Effector CD4-positive, alpha-beta T cell (primary cell): ENCODE measurements at regions not wholly inside any gene's neighbourhood (a gene's known extent, or its start where the extent isn't known, plus 50 kb on each side); places are given as distances from the start of the nearest gene placed in this dataset.

Source experiments
- DNase-seq: peaks from one replicate; pipeline ENCODE4 v3.0.0-alpha.2; 2020

DNA sequence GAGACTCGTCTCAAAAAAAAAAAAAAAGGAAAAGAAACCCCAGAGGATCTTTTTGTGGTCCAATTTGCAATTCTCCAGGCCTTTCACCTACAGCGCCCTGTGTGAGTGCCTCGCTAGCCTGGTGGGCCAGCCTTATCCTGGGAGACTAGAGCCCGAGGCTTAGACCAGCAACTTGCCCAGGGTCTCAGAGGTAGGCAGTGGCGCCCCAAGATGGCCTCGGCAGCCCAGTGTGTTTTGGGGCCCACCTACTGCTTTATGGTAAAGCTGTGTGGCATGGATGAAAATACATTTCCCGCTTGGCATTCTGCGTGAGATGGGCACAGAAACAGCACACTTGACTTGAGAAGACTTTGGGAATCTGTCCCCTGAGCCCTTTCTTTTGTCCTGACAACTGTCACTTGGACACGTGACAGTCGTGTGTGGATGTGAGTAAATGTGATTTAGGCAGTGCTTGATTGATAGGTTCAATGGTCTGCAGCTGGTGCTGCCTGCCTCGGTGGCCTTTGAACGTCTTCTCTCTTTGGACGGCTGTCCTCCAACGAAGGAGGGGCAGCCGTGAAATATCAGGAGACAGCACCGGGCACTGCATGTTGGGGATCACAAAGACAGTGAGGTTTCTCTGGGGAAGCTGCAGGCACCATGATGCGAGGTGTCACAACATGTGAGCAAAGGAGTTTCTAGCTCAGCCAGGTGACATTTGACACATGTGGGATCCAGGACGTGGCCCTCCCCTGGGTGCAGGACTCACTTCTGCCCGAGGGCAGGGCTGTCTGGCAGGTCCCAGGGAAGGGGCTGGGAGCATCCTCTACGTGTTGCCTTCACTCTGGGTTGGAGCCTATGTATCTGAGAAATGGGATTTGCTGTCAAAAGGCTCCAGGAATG is 209.5 kb upstream of the TWIST2 start:
- no peak for DNase-seq

DNA sequence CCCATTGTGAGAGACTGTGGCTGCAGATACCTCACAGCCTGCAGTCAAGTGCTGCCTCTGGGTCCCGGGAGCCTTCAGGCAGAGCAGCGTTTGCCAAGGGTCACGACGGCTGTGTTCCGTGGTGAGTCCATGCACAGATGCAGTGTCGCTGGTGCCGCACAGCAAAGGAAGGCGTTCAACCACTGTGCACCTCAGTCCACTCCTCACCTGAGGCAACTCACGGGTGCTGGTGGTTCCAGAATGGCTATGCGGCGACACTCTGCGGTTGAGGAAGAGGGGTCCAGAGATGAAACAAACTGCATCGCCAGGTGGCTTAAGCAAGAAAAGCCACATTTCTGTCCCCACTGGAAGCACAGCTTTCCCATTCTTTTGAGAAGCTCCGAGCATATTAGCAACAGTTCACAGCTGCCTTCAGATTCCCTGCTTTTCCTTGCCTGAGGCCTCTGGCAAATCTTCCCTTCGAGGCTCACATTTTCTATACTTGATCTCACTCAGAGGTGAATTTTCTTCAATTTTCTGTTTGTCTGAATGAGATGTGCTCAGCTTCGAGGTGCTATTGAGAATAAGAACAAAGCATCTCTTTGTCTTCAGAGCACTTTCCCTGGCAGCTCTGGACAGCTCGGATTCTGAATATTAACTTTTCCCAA is 208.8 kb upstream of the TWIST2 start:
- no peak for DNase-seq

DNA sequence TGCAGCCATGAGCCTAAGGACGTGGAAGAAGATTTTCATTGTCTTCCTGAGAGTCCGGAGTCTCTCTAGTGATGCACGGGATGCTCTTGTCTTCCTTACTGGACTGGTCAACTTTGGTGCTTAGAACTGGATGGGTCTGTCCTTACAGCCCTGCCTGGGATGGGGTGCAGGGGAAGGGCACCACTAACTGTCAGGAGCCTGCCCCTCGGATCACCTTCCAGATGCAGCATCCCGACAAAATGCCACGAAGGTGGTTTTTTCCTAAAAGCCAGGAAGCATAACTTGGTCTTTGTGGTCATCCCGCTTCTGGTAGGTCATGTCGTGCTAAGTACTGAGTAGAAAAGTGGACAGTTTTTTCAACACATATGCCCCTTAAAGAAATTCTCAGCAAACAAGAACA is 207.4 kb upstream of the TWIST2 start:
- DNase-seq: no peak

DNA sequence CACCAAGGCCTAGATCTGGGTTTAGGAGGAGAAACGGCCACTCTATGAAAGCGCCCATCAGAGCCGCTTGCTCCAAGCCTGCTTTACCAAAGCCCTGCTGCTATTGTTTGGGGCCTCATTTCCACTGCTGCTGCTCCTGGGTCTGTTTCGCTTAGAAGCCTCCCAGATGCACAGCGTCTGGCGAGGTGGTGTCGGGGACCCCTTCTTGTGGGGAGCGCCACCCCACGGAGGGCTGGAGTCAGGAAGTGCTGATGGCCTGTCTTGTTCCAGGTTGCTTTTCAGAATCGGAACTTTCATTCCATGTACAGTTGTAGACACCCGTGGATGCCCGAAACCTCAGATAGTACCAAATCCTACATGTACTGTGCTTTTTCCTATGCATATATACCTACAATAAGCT is 204.9 kb upstream of the TWIST2 start:
- DNase-seq: no peak

DNA sequence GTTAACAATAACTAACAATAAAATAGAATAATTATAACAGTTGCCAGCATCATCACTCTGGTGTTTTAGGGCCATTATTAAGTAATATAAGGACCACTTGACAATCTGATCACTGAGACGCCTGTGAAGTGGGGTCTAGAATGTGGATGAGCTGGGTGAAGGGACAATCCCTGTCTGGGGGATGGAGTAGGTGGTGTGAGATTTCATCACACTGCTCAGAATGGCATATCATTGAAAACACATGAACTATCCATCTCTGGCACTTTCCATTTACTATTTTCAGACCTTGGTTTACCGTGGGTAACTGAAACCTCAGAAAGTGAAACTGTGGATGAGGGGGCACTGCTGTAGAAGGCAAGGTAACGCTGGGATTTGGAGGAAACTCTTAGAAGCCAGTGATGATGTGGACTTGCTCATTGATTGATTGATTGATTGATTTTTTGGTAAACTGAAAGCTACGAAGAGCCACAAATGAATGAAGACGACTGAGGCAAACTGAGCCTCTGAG is 204.4 kb upstream of the TWIST2 start:
- DNase-seq: no peak

DNA sequence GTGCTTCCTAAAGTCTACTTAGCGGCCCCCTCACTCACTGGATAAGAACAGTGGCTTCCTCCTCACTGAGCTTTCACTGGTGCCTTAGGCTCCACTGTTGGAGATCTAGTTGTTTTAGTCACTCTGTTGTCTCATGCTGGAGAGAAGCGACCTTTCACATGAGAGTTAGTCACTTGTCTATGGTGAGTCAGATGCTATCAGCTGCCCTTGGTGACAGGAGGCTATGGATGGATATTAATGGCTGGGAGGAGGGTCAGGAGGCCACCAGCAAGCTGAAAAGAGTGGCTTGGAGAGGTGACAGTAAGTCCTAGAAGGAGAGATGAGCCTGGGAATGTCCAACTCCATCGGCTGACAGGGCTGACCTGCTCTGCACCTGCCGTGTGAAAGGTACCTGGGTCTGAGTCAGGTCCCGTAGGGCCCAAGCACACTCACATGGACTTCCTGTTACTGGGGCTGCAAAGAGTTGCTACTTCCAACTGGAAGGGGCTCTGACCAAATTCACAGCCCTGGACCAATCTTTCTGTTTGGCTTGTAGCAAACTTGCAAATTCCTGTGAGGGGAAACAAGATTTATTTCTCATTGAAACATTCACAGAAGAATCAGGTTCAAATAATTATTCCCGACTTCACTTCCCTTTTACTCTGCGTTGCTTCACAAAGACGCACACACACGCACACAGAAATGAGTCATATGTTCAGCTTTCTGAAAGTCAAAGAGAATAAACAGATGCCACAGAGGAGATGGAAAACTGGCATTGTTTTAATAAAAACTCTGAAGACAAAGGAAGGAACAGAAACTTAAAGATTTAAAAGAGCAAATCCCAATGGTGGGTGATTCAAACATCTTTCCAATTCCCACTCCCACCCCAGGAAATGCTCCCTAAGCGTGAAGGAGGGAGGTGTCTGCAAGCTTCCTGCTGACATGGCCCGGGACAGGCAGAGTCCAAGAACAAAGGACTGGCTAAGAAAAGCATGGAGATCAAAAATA is 203.5 kb upstream of the TWIST2 start:
- DNase-seq: no peak

DNA sequence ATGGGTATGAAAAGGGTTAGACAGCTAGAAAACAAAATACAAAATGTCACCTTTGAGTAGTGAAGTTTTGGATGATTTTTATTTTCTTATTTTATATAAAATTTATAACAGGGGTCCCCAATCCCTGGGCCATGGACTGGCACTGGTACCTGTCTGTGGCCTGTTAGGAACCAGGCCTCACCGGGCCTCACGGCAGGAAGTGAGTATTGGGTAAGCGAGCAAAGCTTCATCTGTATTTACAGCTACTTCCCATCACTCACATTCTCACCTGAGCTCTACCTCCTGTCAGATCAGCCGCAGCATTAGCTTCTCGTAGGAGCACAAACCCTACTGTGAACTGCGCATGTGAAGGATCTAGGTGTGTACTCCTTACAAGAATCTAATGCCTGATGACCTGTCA is 202.8 kb upstream of the TWIST2 start:
- no peak for DNase-seq

DNA sequence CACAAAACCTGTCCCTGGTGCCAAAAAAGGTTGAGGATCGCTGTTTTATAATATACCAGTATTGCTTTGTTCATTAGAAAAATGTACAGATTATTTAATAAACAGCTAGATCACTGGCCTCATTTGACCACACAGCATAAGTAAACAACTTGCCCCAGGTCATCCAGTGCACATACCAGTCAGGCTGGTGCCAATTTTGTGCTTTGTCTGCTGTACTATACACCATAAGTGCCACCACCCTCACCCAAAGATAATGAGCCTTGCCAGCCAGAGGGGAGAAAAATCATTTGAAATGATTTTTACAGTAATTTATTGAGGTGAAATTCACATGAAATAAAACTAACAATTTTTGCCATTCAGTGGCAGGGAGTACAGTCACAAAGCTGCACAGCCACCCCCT is 202.2 kb upstream of the TWIST2 start:
- DNase-seq: no peak

DNA sequence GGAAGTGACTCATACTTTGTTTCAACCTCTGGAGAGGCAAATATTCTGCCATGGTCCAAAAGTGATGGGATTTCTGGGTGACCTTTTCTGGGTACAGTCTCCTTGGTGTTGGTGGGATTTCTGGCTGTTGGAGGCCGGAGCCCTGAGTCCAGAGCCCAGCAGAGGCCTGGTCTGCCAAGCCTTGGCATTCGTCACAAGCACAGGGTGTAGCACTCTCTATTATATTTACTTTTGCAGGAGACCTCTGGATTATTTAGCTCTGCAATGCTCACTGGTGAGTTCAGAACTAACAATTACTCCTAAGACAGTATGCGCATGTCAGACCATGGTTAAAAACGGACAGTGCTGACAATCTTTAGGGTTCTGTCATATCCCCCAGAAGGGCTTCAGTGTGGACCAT is 201.6 kb upstream of the TWIST2 start:
- no peak for DNase-seq

DNA sequence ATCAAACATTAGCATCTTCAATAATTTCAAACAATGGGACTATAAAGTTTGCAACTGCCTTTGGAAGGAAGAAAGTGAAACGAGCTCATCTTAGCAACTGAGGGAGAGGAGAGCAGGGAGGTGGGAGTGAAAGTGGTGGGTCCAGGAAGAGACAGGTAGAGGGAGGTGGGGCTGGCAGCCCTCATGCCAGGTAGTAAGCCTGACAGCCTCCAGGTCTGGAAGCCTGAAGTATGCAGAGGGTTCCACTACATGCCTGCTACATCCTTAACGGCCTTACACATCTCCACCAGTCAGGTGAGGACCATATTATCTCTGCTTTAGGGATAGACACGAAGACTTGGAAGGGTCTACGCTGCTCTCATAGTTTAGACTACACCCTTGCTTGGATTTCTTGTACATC is 201.1 kb upstream of the TWIST2 start:
- no peak for DNase-seq

DNA sequence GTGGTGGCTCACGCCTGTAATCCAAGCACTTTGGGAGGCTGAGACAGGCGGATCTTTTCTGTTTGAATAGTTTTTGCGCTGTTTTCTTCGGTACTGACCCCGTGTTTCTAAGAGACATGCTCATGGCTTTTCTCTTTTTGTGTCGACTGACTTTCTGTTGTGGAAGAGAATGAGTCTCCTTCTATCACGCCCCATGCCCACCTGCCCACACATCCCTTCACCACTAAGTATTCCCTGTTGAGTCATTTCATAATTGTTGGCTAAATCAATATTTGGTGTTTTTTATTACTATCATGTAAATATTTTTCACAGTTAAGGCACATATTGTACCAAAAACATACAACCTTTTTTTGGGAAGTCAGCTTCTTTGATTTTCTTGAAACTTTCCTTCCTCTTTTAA is 198.8 kb upstream of the TWIST2 start:
- DNase-seq: no peak

DNA sequence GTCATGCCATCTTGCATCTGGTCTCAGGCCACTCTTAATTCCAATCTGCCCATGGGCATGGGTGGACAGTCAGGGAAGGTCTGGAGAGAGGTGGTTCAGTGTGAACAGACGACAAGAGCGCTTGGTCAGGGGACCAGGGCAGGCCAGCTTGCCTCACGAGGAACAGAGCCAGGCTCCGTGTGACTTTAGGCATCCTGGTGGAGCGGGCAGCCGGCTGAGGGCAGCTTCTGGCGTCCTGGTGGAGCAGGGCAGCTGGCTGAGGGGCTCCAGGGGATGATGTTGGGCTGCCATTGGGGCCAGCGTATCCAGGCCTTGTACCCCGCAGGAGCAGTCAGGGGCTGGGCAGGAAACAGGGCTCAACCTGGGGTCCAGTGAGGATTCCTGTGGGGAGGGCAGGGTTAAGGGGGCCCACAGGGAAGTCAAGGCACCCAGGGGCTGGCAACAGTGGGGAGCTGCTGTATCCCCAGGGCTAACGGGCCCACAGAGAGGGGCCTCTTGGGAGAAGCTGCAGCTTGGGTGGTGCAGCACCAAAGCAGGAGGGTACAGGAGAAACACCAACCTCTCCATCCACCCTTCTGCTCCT is 197.9 kb upstream of the TWIST2 start:
- no peak for DNase-seq

DNA sequence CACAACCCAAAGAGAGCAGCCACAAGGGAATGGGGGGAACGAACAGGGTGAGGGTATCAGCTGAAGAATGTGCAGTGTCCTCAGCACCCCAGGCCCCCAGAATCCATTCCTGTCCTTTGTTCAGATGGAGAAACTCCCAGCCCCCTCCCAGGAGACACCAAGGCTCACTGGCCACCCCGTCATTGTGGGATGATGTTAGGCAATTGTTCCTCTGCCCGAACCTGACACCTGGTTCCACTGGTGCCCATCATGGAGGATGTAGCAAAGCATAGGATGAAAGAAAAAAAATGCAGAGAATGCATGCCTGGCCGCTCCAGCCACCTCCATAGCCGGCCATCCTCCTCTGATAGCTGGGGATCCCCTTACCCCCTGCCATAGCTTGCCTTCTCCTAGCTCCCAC is 197.3 kb upstream of the TWIST2 start:
- DNase-seq: no peak

DNA sequence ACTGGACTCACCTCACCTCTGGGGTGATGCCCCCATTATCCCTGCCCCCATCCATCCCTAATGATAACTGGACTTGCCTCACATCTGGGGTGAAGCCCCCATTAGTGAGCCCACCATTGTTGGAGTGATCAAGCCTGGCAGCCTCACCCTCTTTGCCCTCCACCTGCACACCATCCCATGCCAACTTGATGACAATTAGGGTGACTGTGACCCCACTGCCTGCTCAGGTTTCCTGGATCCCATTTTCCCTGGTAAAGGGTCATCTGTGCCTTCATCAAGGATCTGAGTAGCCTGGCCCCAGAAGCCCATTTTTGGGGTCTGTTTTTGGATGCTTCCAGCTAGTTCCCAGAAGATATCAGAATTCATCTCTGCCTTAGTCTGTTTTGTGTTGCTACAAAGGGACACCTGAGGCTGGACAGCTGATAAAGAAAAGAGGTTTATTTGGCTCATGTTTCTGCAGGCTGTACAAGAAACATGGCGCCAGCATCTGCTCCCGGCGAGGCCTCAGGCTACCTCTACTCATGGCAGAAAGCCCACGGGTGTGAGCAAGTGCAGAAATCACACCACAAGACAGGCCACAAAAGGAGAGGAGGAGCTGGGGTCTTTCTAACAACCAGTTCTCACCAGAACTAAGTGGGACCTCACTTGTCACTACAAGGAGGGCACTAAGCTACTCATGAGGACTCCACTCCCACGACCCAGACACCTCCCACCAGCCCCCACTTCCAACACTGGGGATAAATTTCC is 196.4 kb upstream of the TWIST2 start:
- no peak for DNase-seq

DNA sequence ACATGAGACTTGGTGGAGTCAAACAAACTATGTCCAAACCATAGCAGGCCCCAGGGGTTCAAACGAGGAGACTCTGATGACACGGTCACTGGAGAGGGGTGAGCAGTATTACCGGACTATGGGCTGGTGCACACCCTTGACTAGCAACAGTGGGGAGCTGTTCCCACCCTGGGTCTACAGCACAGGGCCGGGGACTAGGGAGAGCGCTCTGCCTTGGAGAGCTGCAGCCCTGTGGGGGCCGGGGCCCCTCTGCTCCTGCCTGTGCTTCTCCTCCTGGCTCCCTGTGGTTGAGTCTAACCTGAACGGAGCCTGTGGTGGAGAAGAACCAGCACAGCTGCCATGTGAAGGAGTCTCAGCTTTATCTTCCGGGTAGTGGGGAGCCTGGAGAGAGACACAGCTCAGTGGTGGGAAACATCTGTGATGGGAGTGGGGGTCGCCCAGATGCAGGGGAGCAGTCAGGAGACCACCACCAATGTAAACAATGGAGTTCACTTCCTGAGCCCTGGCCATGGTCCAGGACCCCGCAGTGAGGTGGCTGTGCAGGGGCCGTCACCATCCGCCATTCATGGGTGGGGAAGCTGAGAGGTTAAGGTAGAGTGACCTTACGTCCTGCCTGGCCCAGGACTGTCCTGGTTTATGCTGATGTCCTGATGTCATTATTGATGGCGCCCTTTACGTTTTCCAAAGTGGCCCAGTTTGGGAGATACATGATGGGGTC is 195.7 kb upstream of the TWIST2 start:
- DNase-seq: no peak

DNA sequence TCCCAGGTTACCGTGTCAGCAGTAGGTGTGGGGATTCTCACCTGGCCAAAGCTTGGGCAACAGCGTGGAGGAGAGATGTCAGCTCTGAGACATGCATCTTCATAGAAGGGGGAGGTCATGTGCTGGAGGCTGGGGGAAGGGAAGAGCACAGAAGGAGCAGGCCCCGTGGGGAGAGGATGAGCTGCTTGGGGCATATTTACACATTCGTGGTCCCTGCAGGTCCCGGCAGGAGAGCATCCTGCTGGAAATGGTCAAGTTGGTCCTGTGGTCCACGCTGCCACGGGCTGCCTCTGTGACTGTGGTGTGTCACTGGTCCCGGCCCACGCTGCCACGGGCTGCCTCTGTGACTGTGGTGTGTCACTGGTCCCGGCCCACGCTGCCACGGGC is 195.1 kb upstream of the TWIST2 start:
- no peak for DNase-seq

DNA sequence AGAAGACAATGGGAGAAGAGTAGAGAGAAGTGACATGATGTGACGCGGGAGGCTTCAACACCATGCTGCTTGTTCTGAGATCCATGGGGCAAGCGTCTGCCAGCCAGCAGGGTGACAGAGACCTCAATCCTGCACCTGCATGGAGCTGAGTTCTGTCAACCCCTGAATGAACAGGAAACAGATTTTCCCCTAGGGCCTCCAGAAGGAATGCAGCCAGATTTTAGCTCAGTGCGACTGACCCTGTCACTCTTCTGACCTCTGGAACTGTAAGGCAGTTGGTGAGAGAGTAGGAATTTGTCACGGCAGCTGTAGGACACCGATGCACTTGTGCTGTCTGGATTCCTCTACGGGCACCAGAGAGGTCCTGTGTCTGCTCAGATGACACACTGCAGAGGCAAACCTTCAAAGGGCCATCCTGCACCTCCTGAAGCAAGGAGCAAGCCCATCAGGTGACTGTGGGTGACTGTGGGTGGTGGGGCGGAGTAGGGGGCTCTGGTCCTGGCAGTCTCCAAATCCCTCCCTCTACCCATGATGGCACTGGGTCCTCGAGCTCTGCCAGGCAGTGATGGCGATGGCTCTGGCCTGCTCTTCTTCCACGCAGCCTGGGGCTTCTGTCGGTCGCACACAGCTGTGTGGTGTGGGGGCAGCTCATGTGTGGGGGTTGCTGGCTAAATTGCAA is 194.3 kb upstream of the TWIST2 start:
- DNase-seq: no peak

DNA sequence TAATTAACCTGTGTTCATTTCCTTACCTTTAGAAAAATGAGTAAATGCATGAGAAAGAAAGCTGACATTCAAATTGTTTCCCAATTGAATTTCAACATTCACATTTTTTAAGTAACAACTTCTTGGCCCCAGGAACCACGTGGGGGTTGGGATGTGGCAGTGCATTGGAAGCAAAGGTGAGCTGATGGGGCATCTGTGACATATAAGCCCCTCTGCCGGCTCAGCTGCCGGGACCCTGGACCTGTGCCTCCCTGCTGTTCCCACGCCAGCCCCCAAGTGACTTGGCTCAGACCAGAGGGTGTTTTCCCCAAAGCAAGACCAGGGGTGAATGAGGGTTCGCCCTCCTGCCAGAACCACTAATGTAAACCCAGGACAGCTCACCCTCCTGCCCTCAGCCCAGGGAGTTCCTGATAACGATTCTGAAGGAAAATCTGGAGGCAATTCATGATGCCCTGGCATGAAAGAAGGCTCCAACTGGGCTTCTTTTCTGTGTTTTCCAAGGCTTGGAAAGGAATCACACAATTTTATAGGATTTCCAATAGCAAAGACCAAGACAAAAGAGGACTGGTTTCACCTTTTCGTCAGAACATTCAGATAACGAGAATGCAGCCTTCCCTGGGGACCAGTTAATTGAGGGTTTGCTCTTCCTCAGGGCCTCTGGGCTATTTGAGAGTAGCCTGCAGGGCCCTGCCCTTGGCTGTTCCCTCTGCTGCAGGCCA is 193.2 kb upstream of the TWIST2 start:
- DNase-seq: no peak

DNA sequence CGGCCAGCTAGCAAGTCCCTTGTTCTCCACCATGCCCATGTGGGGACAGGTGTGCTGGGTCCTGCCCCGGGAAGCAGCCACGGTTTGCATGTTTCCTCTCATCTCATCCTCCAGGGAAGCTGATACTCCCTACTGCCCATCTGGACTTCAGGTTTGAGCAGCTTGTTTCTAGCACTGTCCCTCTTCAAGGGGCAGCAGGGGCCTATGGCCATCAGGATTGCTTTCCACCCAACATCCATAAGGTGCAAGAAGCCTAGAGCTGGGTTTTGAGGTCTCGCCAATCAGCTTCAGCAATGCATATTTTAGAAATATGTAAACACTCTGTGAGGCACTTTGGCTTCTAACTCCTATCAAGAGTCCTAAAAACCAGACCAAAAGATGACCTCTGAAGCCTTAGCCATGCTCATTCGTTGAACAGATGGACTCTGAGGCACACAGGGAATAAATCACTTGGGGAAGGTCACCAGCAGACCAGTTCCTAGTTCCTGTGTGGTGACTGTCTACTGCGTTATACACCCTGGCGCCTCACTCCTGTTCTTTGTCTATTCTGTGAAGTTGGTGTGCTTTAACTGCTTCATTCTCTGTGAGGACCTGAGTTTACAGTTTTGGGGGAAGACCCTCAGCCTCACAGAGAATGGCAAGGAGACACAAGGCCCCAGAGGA is 192.6 kb upstream of the TWIST2 start:
- DNase-seq: no peak
